PFSK-1 (cell line): ENCODE measurements at regions not wholly inside any gene's neighbourhood (a gene's known extent, or its start where the extent isn't known, plus 50 kb on each side); places are given as distances from the start of the nearest gene placed in this dataset.

Experiments
- FOXP2 ChIP-seq: optimal IDR thresholded peaks from 2 replicates; pipeline ENCODE3; 2011; ENCODE audit warnings: borderline replicate concordance, control low read depth, inconsistent platforms; ENCODE audit not compliant: insufficient read depth; ENCODE audit errors: extremely low read length, extremely low read depth
- POLR2AphosphoS5 ChIP-seq: IDR thresholded peaks from 2 replicates; pipeline ENCODE4 v1.6.1; 2012; ENCODE audit warnings: low read depth, mild to moderate bottlenecking, control low read depth, low read length, moderate library complexity
- SIN3A ChIP-seq: IDR thresholded peaks from 2 replicates; pipeline ENCODE4 v1.6.1; 2012; ENCODE audit warnings: mild to moderate bottlenecking, low read length, moderate library complexity, borderline replicate concordance; ENCODE audit not compliant: insufficient read depth
- TAF1 ChIP-seq: IDR thresholded peaks from 2 replicates; pipeline ENCODE4 v1.6.1; 2012; ENCODE audit warnings: low read length, control low read depth, borderline replicate concordance; ENCODE audit not compliant: insufficient read depth
- TF ChIP-seq, protein P1 (sequence below), 2 experiments: IDR thresholded peaks; 2 replicates each; pipeline versions ENCODE4 v1.6.1 to v1.8.0; 2011 to 2012; ENCODE audit warnings: low read depth in 2 of 2, low read length in 2 of 2, control low read depth in 1 of 2, inconsistent platforms in 1 of 2, mild to moderate bottlenecking in 1 of 2, moderate library complexity in 1 of 2; ENCODE audit not compliant: insufficient read depth in 1 of 2

DNA sequence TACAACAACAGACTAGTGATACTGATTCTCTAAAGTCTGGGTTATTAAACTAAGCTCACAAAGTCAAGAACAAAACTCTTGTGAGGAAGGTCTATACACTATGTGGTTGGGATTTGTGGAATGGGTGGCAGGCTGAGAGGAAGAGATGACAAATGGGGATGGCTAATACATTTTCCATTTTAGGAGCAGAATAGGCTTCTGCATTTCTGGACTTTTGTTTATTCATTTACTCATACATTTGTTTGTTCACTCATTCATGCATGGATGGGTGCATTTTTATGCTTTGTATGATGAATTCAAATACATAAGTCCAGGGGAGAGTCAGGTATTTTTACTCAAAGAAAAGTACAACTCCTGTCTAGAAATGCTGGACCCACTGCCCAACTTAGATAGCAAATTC lies 637.4 kb upstream of the CDH2 start:
- TF ChIP-seq, protein P1, sequence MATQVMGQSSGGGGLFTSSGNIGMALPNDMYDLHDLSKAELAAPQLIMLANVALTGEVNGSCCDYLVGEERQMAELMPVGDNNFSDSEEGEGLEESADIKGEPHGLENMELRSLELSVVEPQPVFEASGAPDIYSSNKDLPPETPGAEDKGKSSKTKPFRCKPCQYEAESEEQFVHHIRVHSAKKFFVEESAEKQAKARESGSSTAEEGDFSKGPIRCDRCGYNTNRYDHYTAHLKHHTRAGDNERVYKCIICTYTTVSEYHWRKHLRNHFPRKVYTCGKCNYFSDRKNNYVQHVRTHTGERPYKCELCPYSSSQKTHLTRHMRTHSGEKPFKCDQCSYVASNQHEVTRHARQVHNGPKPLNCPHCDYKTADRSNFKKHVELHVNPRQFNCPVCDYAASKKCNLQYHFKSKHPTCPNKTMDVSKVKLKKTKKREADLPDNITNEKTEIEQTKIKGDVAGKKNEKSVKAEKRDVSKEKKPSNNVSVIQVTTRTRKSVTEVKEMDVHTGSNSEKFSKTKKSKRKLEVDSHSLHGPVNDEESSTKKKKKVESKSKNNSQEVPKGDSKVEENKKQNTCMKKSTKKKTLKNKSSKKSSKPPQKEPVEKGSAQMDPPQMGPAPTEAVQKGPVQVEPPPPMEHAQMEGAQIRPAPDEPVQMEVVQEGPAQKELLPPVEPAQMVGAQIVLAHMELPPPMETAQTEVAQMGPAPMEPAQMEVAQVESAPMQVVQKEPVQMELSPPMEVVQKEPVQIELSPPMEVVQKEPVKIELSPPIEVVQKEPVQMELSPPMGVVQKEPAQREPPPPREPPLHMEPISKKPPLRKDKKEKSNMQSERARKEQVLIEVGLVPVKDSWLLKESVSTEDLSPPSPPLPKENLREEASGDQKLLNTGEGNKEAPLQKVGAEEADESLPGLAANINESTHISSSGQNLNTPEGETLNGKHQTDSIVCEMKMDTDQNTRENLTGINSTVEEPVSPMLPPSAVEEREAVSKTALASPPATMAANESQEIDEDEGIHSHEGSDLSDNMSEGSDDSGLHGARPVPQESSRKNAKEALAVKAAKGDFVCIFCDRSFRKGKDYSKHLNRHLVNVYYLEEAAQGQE (IDR thresholded peaks at IDR 0.05; ENCODE audit: insufficient read depth in 1 of 2, low read depth in 2 of 2, low read length in 2 of 2), result no peak
- no peak for TF ChIP-seq FOXP2
- TF ChIP-seq POLR2AphosphoS5, result no peak
- no peak for TF ChIP-seq SIN3A
- no peak for TF ChIP-seq TAF1

DNA sequence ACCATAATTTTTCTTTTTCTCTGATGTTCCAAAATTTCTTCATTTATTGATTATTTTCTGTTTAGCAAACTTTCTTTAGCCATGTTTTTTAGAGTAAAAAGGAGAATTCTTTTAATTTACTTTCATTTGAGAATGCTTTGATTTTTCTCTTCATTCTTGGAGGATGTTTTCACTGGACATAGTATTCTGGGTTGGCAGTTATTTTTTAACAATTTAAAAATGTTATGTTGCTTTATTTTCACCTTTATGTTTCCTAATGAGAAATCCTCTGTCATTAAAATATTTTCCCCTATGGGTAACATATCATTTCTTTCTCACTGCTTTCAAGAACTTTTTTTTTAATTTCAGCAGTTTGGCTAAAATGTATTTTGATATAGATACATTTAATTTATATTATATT lies 631.4 kb upstream of the CDH2 start:
- TF ChIP-seq SIN3A (no peak), FOXP2 (no peak), POLR2AphosphoS5 (no peak), TAF1 (no peak)
- TF ChIP-seq, protein P1 (IDR thresholded peaks at IDR 0.05; ENCODE audit: insufficient read depth in 1 of 2, low read depth in 2 of 2, low read length in 2 of 2), result no peak

DNA sequence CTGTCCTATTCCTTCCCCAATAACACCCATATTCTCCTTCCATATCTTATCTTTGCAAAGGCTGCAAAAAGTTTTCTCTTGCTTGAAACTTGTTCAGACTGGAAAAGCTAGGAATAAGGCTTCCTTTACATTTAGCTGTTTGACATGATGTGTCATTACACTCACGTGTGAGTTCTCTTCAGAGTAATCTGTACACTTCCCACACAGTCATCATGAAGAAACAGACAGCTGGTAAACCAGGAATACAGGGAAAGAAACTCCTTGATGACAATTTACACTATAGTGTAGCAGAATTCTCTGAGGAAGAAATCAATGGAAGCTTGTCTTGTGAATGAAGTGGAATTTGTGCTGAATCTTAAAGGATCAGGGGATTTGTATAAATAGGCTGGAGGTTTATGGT lies 628.6 kb upstream of the CDH2 start:
- TF ChIP-seq TAF1 (no peak), SIN3A (no peak), POLR2AphosphoS5 (no peak), FOXP2 (no peak)
- TF ChIP-seq, protein P1 (IDR thresholded peaks at IDR 0.05; ENCODE audit: insufficient read depth in 1 of 2, low read depth in 2 of 2, low read length in 2 of 2), result no peak

DNA sequence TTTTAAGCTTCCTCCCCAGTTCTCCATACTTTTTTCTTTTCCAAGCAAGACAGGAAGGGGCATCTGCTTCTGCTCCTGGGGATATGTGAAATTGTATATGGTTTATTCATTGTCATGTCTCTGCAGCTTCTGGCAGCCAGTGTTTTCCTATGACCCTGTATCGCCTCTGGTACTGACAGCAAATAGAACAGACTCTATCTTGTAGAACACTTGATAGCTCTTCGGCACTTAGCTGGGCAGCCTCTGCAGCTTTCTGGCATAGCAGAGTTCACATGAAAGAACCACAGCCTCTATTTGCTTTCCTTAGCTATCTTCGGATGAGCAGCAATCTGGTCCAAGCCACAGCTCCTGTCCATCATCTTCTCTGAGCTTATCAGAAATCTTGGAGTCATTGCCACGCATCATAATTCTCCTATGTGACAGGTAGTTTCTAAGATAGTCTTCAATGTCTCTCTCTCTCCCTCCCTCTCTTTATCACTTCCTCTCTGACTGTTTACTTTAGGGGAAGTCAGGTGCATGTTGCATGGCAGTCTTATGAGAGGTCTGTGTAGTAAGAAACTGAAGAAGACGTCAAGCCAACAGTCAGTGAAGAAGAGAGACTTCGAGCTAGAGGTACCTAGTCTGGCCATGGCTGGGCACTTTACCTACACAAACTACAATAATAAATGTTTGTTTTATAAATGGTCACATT lies 627.7 kb upstream of the CDH2 start:
- no peak for TF ChIP-seq POLR2AphosphoS5
- TF ChIP-seq, protein P1 (IDR thresholded peaks at IDR 0.05; ENCODE audit: insufficient read depth in 1 of 2, low read depth in 2 of 2, low read length in 2 of 2), result no peak
- TF ChIP-seq SIN3A, result no peak
- TF ChIP-seq TAF1, result no peak
- no peak for TF ChIP-seq FOXP2

DNA sequence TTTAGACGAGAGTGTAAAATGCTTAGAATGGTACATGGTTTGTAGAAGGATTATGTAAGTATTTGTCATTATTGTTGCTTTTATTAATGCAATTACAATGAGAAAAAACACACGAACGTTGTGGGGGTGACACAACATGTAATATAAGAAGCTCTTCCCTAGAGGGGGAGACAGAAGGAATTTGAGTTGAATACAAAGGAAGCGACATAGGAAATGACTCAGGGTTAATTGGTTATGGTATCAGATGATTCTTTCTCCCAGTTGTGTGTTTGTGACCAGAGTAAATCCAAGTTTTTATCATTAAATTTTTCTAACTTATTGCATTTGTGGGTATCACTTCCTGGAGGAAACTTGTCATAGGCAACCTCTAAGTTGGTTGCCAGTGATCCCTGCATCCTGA lies 625.6 kb upstream of the CDH2 start:
- TF ChIP-seq, protein P1 (IDR thresholded peaks at IDR 0.05; ENCODE audit: insufficient read depth in 1 of 2, low read depth in 2 of 2, low read length in 2 of 2), result no peak
- TF ChIP-seq FOXP2, result no peak
- TF ChIP-seq POLR2AphosphoS5, result no peak
- TF ChIP-seq SIN3A, result no peak
- no peak for TF ChIP-seq TAF1
